ENCODE measurements at regions not wholly inside any gene's neighbourhood (a gene's known extent, or its start where the extent isn't known, plus 50 kb on each side); places are given as distances from the start of the nearest gene placed in this dataset.

DNA sequence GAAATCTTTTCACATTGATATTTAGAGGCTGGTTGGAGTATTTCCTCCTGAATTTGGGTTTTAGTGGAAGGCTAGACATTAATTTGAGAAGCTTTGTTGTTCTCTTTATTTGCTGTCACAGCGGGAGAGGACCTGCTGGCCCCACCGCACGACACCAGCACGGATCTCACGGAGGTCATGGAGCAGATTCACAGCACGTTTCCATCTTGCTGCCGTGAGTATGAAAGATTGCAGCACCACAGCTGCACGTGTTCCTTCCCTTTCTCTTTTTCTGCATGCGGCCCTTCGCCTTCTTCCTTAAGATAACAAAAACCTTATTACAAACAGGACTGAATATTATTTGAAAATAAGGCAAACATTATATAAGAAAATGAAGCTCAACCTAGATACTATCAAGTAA lies 555.5 kb downstream of the UTRN start:
- Histone ChIP-seq H3K14ac (ENCODE audit: insufficient read depth, low read length) (no peak overlapping the region), H2AK5ac (ENCODE audit: insufficient read length, low read length) (no peak overlapping the region), H4K5ac (ENCODE audit: insufficient read length, low read depth, low read length) (no peak overlapping the region), H3K23ac (ENCODE audit: insufficient read length, low read depth, low read length) (no peak overlapping the region), H3K27ac (ENCODE audit: insufficient read length, low read depth, low read length) (no peak overlapping the region), H2BK5ac (ENCODE audit: insufficient read length, low read length) (no peak overlapping the region), H2BK120ac (ENCODE audit: low read depth, low read length, poor library complexity, severe bottlenecking) (no peak overlapping the region), H3K9ac (ENCODE audit: extremely low read depth, insufficient read length, low read length) (no peak overlapping the region), H4K20me1 (ENCODE audit: control insufficient read depth, insufficient read depth, insufficient read length) (no peaks in the 10 kb centered on the region), H2BK12ac (ENCODE audit: insufficient read length, low read depth, low read length) (no peak overlapping the region), H3K18ac (ENCODE audit: insufficient read length, low read depth, low read length) (no peak overlapping the region), H3K4me1 (ENCODE audit: insufficient read depth, low read length) (no peaks in the 10 kb centered on the region), H2BK15ac (ENCODE audit: low read depth, low read length) (no peak overlapping the region), H3K27me3 (ENCODE audit: insufficient read depth, low read length) (no peaks in the 10 kb centered on the region), H3K56ac (ENCODE audit: insufficient read length, low read depth, low read length) (no peak overlapping the region), H3K79me1 (ENCODE audit: insufficient read depth, low read depth, low read length, poor library complexity, severe bottlenecking) (no peaks in the 10 kb centered on the region), H3K4me2 (ENCODE audit: insufficient read depth, insufficient read length, low read length) (no peak overlapping the region), H3K23me2 (ENCODE audit: insufficient read length, low read depth, low read length, poor library complexity, severe bottlenecking) (no peaks in the 10 kb centered on the region), H2BK20ac (ENCODE audit: low read depth, low read length, poor library complexity, severe bottlenecking) (no peak overlapping the region), H2AFZ (ENCODE audit: low read length) (no peak overlapping the region), H3K4ac (ENCODE audit: low read depth, low read length) (no peak overlapping the region), H4K91ac (ENCODE audit: insufficient read length, low read depth, low read length) (no peak overlapping the region), H3T11ph (ENCODE audit: low read length) (no peak overlapping the region), H4K8ac (replicated peaks; ENCODE audit: insufficient read length, low read depth, low read length) (no peak overlapping the region), H3K9me3 (ENCODE audit: control insufficient read depth, low read depth, low read length) (no peaks in the 10 kb centered on the region), H3K79me2 (ENCODE audit: insufficient read depth, low read length) (no peaks in the 10 kb centered on the region)
- no peaks in the 10 kb centered on the region for H3K27me3 Mint-ChIP-seq (ENCODE audit: low read depth)
- peak overlapping the region; percentile 43 to 79 (median 44); a peak in 3 of 7 replicates for H3K27ac Mint-ChIP-seq
- WGBS (ENCODE audit: extremely low coverage, insufficient read length, low lambda C conversion rate): no CpG with 5 or more reads among the region's 10 CpGs
- H3K9me3 Mint-ChIP-seq: no peaks in the 10 kb centered on the region
- no peak for DNase-seq
- H3K36me3 Mint-ChIP-seq (ENCODE audit: insufficient read depth in 1 of 3, low read depth in 3 of 3): peaks cover 4 to 59% (median 57%) of the 10 kb centered on the region in 3 experiments; a peak in 5 of 7 replicates
- peaks cover 7% of the 10 kb centered on the region in 2 experiments; a peak in 3 of 4 replicates for H3K4me1 Mint-ChIP-seq
- H3K4me3 Mint-ChIP-seq: no peak overlapping the region
- no peak for TF ChIP-seq CTCF (conservative IDR thresholded peaks at IDR 0.05)

Measured in H9 (cell line).